Coronary artery (tissue), 2 donors: ENCODE measurements at regions not wholly inside any gene's neighbourhood (a gene's known extent, or its start where the extent isn't known, plus 50 kb on each side); places are given as distances from the start of the nearest gene placed in this dataset.
"Not testable (repeated sequence)": the region's sequence is repeated elsewhere in the genome, so short reads cannot be mapped to it uniquely, and the experiment has no call there.

Source experiments
- DNase-seq: peaks from one replicate; pipeline ENCODE4 v3.0.0-alpha.2; 2017; ENCODE audit warnings: low spot score
- H3K27ac ChIP-seq, 2 donors: fragments of 200-600 bp; sonication (generic); one replicate each; pipeline ENCODE4 v1.5.1; 2016 to 2019
- H3K4me3 ChIP-seq: fragments of 200-600 bp; sonication (generic); 2 replicates; pipeline ENCODE4 v1.5.1; 2016; ENCODE audit warnings: mild to moderate bottlenecking, moderate library complexity
- TF ChIP-seq, protein P1 (sequence below): fragments of 200-600 bp; sonication (generic); IDR thresholded peaks from one replicate; pipeline ENCODE4 v1.5.1; 2019; ENCODE audit warnings: antibody characterized with exemption

DNA sequence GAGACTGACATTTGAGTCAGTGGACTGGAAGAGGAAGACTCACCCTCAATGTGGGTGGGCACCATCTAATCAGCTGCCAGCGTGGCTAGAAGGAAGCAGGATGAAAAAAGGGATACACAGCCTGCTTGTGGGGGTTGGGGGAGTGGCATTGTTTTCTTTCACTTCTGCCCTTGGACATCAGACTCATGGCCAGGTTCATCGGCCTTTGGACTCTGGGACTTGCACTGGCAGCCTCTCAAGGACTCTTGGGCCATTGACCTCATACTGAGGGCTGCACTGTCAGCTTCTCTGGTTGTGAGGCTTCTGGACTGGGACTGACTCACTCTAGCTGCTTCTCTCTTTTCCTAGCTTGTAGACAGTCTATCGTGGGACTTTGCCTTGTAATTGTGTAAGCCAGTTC, 374.9 kb downstream of the TLE1 start:
- no peak overlapping the region for H3K4me3 ChIP-seq
- TF ChIP-seq, protein P1, sequence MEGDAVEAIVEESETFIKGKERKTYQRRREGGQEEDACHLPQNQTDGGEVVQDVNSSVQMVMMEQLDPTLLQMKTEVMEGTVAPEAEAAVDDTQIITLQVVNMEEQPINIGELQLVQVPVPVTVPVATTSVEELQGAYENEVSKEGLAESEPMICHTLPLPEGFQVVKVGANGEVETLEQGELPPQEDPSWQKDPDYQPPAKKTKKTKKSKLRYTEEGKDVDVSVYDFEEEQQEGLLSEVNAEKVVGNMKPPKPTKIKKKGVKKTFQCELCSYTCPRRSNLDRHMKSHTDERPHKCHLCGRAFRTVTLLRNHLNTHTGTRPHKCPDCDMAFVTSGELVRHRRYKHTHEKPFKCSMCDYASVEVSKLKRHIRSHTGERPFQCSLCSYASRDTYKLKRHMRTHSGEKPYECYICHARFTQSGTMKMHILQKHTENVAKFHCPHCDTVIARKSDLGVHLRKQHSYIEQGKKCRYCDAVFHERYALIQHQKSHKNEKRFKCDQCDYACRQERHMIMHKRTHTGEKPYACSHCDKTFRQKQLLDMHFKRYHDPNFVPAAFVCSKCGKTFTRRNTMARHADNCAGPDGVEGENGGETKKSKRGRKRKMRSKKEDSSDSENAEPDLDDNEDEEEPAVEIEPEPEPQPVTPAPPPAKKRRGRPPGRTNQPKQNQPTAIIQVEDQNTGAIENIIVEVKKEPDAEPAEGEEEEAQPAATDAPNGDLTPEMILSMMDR = no peak
- DNase-seq = no peak
- no peak overlapping the region for H3K27ac ChIP-seq

DNA sequence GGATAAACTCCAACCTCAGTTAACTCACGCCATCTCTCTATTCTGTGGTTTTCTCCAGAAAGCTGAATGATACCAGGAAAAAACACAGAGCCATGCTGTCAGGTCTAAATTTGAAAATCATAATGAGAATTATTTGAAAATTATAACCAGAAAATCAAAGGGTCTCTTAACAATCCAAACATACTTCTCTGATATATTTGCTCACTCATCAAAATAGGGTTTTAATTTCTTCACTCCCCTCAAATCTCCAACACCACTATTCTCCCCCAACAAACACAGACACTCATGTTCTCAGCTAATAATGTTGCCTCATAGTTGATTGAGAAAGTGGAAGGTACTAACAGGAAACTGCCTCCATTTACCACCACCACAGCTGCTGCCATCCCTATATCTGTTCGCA, 375.5 kb downstream of the TLE1 start:
- H3K27ac ChIP-seq = no peak overlapping the region
- DNase-seq = no peak
- TF ChIP-seq, protein P1 = no peak
- no peak overlapping the region for H3K4me3 ChIP-seq

DNA sequence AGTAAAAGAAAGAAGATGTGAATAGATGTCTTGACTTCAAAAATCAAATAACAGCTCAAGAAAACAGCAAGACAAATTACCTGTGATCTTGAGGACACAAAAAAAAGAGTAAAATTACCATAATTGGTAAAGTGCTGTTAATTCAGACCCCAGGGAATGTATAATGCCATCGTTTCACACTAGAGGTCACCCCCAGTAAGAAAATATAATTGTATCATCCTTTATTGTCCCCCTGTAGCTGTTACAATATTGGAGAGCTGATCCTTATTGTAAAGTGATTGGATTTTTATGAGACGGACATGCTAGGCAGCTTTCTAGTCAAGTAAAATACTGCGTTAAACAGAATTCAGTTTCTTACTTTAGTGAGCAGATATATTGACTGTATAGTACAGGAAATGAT, 377.0 kb downstream of the TLE1 start:
- no peak for DNase-seq

DNA sequence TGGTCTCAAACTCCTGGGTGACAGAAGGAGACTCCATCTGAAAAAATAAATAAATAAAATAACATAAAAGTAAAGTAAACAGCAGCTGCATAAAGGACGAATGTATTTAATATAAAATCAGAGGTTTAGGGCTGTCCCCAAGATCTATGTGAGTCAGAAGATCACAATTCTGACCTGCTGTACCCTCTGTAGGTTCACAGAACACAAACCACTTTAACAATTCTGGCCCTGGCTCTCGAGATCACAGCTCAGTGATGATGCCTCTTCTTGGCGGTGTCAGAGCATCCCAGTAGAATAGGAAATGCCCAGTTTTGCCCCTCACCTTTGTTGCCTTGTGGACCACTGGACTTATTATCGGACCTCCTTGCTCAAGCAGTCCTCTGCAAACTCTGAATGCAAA, 380.9 kb downstream of the TLE1 start:
- DNase-seq = no peak
- TF ChIP-seq, protein P1 = no peak
- Histone ChIP-seq H3K27ac (no peak overlapping the region), H3K4me3 (no peak overlapping the region)

More for the DNA sequence above, 377.0 kb downstream of the TLE1 start:
- TF ChIP-seq, protein P1 = no peak
- no peak overlapping the region for H3K27ac ChIP-seq
- H3K4me3 ChIP-seq = no peak overlapping the region

DNA sequence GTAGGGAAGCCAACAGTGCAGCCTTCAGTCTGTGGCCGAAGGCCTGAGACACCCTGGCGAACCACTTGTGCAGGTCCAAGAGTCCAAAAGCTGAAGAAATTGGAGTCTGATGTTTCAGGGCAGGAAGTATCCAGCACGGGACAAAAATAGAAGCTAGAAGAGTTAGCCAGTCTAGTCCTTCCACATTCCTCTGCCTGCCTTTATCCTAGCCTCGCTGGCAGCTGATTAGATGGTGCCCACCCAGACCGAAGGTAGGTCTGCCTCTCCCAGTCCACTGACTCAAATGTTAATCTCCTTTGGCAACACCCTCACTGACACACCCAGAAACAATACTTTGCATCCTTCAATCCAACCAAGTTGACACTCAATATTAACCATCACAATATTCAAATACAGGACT, 381.6 kb downstream of the TLE1 start:
- not testable (repeated sequence) for H3K4me3 ChIP-seq, DNase-seq, H3K27ac ChIP-seq

DNA sequence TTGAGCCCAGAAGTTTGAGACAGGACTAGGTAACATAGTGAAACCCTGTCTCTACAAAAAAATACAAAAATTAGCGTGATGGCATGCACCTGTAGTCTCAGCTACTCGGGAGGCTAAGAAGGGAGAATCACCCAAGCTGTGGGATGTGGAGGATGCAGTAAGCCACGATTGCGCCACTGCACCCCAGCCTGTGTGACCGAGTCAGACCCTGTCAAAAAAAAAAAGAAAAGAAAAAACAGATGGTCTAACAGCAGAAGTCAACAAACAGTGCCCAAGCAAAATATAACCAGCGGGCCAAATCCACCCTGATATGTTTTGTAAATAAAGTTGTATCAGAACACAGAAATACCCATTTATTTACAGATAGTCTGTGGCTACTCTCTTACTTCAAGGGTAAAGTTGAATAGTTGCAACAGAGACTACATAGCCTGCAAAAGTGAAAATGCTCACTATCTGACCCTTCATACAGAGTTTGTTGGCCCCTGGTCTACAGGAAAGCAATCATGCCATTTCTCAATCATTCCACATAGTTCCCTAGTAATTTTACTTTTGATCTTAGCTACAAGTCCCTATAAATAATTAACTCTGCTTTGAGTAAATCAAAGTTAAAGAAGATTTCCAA, 383.7 kb downstream of the TLE1 start:
- no peak overlapping the region for H3K4me3 ChIP-seq
- no peak for DNase-seq
- TF ChIP-seq, protein P1 = no peak
- H3K27ac ChIP-seq = no peak overlapping the region

DNA sequence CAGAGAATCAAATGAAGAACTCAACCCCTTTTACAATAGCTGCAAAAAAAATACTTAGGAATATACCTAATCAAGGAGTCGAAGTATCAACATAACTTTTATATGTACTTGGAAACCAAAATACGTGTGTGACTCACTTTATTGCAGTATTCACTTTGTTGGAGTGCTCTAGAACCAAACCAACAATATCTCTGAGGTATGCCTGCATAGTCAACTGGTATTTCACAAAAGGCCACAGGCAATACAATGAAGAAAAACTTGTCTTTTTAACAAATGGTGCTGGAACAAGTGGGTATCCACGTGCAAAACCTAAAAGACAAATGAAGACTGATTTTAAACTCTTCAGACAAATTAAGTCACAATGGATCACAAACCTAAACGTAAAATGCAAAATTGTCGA, 385.7 kb downstream of the TLE1 start:
- Histone ChIP-seq H3K4me3 (no peak overlapping the region), H3K27ac (no peak overlapping the region)
- DNase-seq = no peak
- TF ChIP-seq, protein P1 = no peak
